Motor neuron (in vitro differentiated cells): ENCODE measurements at regions not wholly inside any gene's neighbourhood (a gene's known extent, or its start where the extent isn't known, plus 50 kb on each side); places are given as distances from the start of the nearest gene placed in this dataset.
"Not testable (repeated sequence)": the region's sequence is repeated elsewhere in the genome, so short reads cannot be mapped to it uniquely, and the experiment has no call there.

Experiments
- ATAC-seq, 8 experiments: fragments of 200-7000 bp; cut with Tn5 transposase; replicated peaks in 6 of 8; 2 replicates each; pipeline ENCODE4 v1.8.0; 2021; ENCODE audit warnings: mild to moderate bottlenecking in 8 of 8, moderate library complexity in 8 of 8
- H3K27ac ChIP-seq, 2 donors: fragments of 250-450 bp; sonication (Bioruptor Pico); 2 replicates each; pipeline ENCODE4 v1.9.0; 2021; ENCODE audit warnings: antibody characterized with exemption in 2 of 2, mild to moderate bottlenecking in 2 of 2, moderate library complexity in 1 of 2
- H3K4me1 ChIP-seq, 2 donors: fragments of 250-450 bp; sonication (Bioruptor Pico); replicated peaks in 1 of 2; 2 replicates each; pipeline ENCODE4 v1.6.1; 2021; ENCODE audit warnings: antibody characterized with exemption in 2 of 2, mild to moderate bottlenecking in 2 of 2, moderate library complexity in 1 of 2
- H3K4me3 ChIP-seq, 5 donors: fragments of 250-450 bp; sonication (Bioruptor Pico); 2 replicates each; pipeline ENCODE4 v1.9.0; 2021; ENCODE audit warnings: antibody characterized with exemption in 5 of 5, mild to moderate bottlenecking in 5 of 5, moderate library complexity in 4 of 5
- WGBS, 10 experiments: fragments of 450-650 bp; shearing (Covaris generic); methylation state at CpG; one replicate each; pipeline ENCODE4 v1.0.0; 2022; 5-methylcytosine and 5-hydroxymethylcytosine counted together
- in situ Hi-C, 9 experiments: fragments of 400-800 bp; cut with MboI; loops; one replicate each; pipeline ENCODE4 v1.15.0; 2021; ENCODE audit warnings: low sequenced_read_pairs in 9 of 9, low pct_unique_long_range_greater_than_20kb in 2 of 9; ENCODE audit not compliant: unreplicated experiment in 9 of 9

- in situ Hi-C loops: no loop called here
- Histone ChIP-seq H3K27ac (no peak overlapping the region), H3K4me1 (no peaks in the 10 kb centered on the region), H3K4me3 (no peak overlapping the region)
- ATAC-seq: no peak
- WGBS, 10 experiments: 3 to 94% (median 61%) methylated on average over 1 to 5 of the region's 5 CpGs; no CpG with 5 or more reads in 3 of the 10 experiments
Measured at GRCh38 chr10:120783098-120783497, 68.1 kb upstream of the WDR11 start.

GRCh38 chr10:120783867-120784266 lies 67.3 kb upstream of the WDR11 start:
- Histone ChIP-seq H3K4me3 (no peak overlapping the region), H3K27ac (no peak overlapping the region), H3K4me1 (no peaks in the 10 kb centered on the region)
- in situ Hi-C loops: no loop called here
- ATAC-seq: peak in 5 of 8 experiments; percentile 47 to 82 (median 59)
- WGBS, 10 experiments: 10 to 100% (median 82%) methylated on average over 2 to 6 of the region's 6 CpGs; no CpG with 5 or more reads in 3 of the 10 experiments

GRCh38 chr10:120788771-120789170 lies 62.4 kb upstream of the WDR11 start:
- no peak for ATAC-seq
- H3K4me1 ChIP-seq: peaks cover 5 to 14% of the 10 kb centered on the region in 2 donors
- H3K27ac ChIP-seq: no peak overlapping the region
- 40 to 93% (median 76%) methylated on average over 1 to 5 of the region's 5 CpGs; no CpG with 5 or more reads in 1 of the 10 experiments for WGBS, 10 experiments
- H3K4me3 ChIP-seq: no peak overlapping the region
- in situ Hi-C loops: no loop called here

GRCh38 chr10:120789303-120790203 lies 61.6 kb upstream of the WDR11 start:
- Histone ChIP-seq H3K4me1 (peaks cover 5 to 14% of the 10 kb centered on the region in 2 donors), H3K4me3 (no peak overlapping the region), H3K27ac (peak overlapping the region in 1 of 2 donors; percentile 15)
- in situ Hi-C loops: no loop called here
- ATAC-seq: peak in 4 of 8 experiments; percentile 7 to 85 (median 48)
- 0 to 100% (median 80%) methylated on average over 1 to 5 of the region's 5 CpGs for WGBS, 10 experiments

GRCh38 chr10:120791316-120791715 lies 59.8 kb upstream of the WDR11 start:
- H3K27ac ChIP-seq: no peak overlapping the region
- no peak for ATAC-seq
- no peak overlapping the region for H3K4me3 ChIP-seq
- peaks cover 5 to 14% of the 10 kb centered on the region in 2 donors for H3K4me1 ChIP-seq
- in situ Hi-C loops: no loop called here
- WGBS, 10 experiments: 20 to 100% (median 60%) methylated on average over 1 to 5 of the region's 5 CpGs; no CpG with 5 or more reads in 1 of the 10 experiments

GRCh38 chr10:120793088-120793487 lies 58.1 kb upstream of the WDR11 start:
- peak in 4 of 8 experiments; percentile 43 to 87 (median 58) for ATAC-seq
- Histone ChIP-seq H3K27ac (no peak overlapping the region), H3K4me3 (no peak overlapping the region), H3K4me1 (peaks cover 5 to 14% of the 10 kb centered on the region in 2 donors)
- no CpG with 5 or more reads among the region's 2 CpGs for WGBS, 10 experiments
- in situ Hi-C loops: no loop called here

GRCh38 chr10:120794390-120794789 lies 56.8 kb upstream of the WDR11 start:
- in situ Hi-C loops: no loop called here
- peaks cover 4 to 9% of the 10 kb centered on the region in 2 donors for H3K4me1 ChIP-seq
- no peak for ATAC-seq
- H3K4me3 ChIP-seq: no peak overlapping the region
- WGBS, 10 experiments: 62 to 100% (median 100%) methylated on average over 1 to 3 of the region's 4 CpGs; no CpG with 5 or more reads in 4 of the 10 experiments
- no peak overlapping the region for H3K27ac ChIP-seq

GRCh38 chr10:120798276-120798675 lies 52.9 kb upstream of the WDR11 start:
- H3K27ac ChIP-seq, H3K4me3 ChIP-seq, H3K4me1 ChIP-seq, in situ Hi-C loops, ATAC-seq: not testable (repeated sequence)
- WGBS, 10 experiments: no CpG with 5 or more reads among the region's 29 CpGs

GRCh38 chr10:120799849-120800248 lies 51.3 kb upstream of the WDR11 start:
- no peak overlapping the region for H3K4me3 ChIP-seq
- ATAC-seq: no peak
- no peak overlapping the region for H3K27ac ChIP-seq
- H3K4me1 ChIP-seq: peaks cover 0 to 10% of the 10 kb centered on the region in 2 donors
- 0 to 80% (median 24%) methylated on average over 1 to 2 of the region's 2 CpGs; no CpG with 5 or more reads in 1 of the 10 experiments for WGBS, 10 experiments
- in situ Hi-C loops: no loop called here

GRCh38 chr10:120800528-120801323 lies 50.4 kb upstream of the WDR11 start:
- Histone ChIP-seq H3K4me1 (peaks cover 0 to 10% of the 10 kb centered on the region in 2 donors), H3K27ac (no peak overlapping the region), H3K4me3 (no peak overlapping the region)
- no peak for ATAC-seq
- WGBS, 10 experiments: 5 to 100% (median 47%) methylated on average over 1 to 3 of the region's 3 CpGs; no CpG with 5 or more reads in 2 of the 10 experiments
- in situ Hi-C loops: no loop called here
